GM18520 (cell line): ENCODE measurements at regions not wholly inside any gene's neighbourhood (a gene's known extent, or its start where the extent isn't known, plus 50 kb on each side); places are given as distances from the start of the nearest gene placed in this dataset.

Source experiments
- ATAC-seq: cut with Tn5 transposase; IDR thresholded peaks from one replicate; pipeline ENCODE4 v1.9.1; 2021; ENCODE audit not compliant: unreplicated experiment

GRCh38 chr13:85497652-85498051, 301.6 kb downstream of the SLITRK6 start:
- no peak for ATAC-seq

GRCh38 chr13:85492283-85492682, 306.9 kb downstream of the SLITRK6 start:
- no peak for ATAC-seq

GRCh38 chr13:85486663-85487062, 312.6 kb downstream of the SLITRK6 start:
- ATAC-seq = no peak

DNA sequence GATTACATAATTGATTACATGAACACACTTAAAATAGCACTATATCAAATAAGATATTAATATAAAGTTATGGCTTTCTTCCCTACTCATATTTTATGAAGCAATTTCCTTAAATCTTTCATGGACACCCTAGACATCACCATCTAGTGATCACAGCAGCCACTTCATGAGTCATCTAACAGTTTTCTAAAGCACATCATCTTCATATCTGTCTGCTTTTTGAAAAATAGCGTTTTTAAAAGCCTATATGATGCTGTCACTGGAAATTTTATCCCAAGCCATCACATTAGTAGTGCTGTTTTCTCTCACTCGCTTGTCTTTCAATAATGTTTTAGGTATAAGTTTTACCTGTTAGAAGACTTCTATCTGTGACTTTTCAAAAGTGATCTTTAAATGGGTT, 326.1 kb downstream of the SLITRK6 start:
- ATAC-seq = no peak

- ATAC-seq = no peak
Observed at GRCh38 chr13:85469320-85469719, 329.9 kb downstream of the SLITRK6 start.

DNA sequence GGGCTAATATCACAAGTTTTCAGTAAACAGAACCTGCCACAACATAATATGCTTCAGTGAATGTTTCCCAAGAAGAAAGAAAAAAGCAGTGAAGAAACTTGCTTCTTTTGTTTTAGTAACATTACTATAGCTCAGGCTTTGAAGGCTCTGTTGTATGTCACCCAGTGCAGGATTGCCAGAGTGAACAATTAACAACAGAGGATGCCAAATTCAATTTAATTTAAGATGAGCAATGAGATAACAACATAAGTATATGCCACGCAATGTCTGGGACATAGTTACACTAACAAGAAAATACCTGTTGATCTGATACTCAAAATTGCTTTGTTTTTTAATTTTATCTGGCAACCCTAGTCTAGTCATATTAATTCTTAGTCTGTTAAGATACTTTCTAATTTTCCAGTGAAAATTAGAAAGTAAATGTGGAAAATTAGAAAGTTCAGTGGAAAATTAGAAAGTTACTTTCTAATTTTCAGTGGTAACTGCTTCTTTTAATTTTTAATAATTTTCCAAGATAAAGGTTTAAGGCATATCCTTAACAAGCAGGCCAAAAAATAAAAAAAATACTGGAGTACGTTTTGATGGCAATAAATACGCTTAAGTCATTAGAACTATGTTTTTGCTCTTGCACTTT, 336.3 kb downstream of the SLITRK6 start:
- ATAC-seq = no peak

DNA sequence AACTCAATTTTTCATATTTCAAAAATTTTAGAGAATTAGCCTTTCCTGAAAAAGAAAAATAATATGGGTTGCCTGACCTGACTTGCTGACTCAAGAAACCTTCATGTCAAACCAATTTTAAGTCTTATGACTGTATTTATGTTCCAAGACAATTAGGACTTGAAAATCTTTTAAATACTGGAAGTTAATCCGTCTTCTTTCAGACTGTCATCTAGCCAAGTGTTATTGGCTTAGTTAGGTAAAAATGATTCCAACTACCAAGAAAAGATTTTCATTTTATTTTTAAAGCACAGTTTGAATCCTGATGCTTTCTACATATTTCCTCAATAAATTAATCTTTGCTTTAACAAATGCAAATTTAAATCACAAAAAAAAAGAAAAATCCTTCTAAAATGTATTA, 337.6 kb downstream of the SLITRK6 start:
- ATAC-seq = no peak

DNA sequence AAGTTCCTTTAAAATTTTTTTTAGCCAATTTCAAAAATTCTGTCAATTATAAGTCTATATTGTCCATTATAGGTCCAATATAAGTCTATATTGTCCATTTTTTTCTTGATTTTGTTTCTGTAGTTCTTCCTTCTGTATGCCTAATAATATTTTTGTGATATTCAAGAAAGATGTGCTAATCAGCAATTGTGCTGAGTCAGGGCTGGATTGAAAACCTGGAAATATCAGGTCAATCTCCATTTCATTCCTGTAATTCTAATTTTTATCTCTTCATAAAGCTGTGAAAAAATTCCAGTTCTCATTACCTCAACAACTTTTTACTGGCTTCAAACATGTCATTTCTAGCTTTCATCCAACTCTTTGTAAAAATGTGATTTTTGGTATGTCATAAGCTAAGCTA, 353.7 kb downstream of the SLITRK6 start:
- no peak for ATAC-seq

GRCh38 chr13:85441975-85442374, 357.2 kb downstream of the SLITRK6 start:
- no peak for ATAC-seq

DNA sequence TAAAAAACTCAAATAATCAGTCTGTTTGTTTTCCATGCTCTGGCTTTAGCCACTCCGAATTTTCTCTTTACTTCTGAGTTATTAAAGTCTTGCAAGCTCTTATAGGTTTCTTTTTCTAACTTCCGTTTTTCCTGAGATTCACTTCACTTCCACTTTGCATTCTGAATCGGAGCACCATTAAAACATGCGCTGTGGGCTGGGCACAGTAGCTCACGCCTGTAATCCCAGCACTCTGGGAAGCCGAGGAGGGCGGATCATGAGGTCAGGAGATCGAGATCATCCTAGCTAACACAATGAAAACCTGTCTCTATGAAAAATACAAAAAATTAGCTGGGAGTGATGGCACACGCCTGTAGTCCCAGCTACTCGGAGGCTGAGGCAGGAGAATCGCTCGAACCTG, 357.9 kb downstream of the SLITRK6 start:
- ATAC-seq = no peak

- no peak for ATAC-seq
Observed at GRCh38 chr13:85436029-85436428, 363.2 kb downstream of the SLITRK6 start.

- ATAC-seq = no peak
Observed at GRCh38 chr13:85434927-85435326, 364.3 kb downstream of the SLITRK6 start.

GRCh38 chr13:85432881-85433280, 366.3 kb downstream of the SLITRK6 start:
- ATAC-seq = no peak

DNA sequence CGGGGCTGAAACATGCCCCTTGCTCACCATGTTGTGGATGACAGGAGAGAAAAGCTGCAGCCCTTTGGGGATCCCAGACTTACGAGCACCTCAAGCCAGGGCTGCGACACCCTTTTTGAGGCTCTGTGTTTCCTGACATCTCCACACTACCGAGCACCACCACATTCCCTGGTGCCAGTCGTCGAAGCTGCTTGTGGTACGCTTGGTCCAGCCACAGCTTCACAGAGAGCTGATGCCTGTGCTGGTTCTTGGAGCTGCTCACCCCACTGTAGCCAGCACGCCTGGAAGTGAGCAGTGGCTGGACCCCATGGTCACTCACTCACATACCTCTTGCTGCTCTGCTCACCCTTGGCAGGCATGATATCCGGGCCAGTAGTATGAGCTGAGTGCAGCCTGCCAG, 367.5 kb downstream of the SLITRK6 start:
- ATAC-seq = no peak

- ATAC-seq = no peak
Observed at GRCh38 chr13:85430216-85430794, 368.9 kb downstream of the SLITRK6 start.

GRCh38 chr13:85427416-85427815, 371.8 kb downstream of the SLITRK6 start:
- no peak for ATAC-seq

DNA sequence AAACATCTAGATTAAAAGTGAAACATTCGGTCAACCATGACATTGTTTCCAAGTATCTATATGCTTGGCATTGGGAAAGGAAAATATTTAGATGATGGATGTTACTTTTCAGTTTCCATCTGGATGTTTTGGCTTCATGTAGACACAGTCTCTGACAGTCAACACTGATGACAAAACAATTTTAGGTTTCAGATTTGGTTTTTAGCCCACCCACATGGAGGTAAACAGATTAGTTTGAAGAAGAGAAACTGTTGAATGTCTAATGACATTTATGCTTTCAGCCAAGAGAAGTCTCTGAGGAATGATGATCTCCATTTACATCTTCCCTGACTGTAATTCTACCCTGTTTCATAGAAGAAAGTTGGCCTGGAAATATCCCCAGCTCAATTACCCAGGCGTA, 379.1 kb downstream of the SLITRK6 start:
- no peak for ATAC-seq

- no peak for ATAC-seq
Observed at GRCh38 chr13:85419611-85420010, 379.6 kb downstream of the SLITRK6 start.

- no peak for ATAC-seq
Observed at GRCh38 chr13:85417807-85418206, 381.4 kb downstream of the SLITRK6 start.

DNA sequence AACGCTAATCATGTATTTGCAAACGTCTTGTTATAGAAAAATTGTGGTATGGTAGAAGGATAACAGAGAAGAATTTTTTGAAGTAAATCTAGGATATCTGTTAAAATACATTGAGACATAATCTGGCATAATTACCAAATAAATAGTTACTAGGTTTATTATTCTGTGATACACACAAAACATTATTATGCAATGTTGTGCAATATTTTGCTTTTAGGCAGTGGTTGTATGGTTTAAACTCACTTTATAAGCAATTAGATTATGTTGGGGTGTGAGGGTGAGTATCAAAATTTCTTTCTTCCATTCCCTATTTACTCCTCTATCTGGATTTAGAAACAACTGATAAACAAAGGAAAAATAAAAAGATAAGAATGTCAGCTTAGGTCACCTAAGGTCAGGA, 385.6 kb downstream of the SLITRK6 start:
- ATAC-seq = no peak

DNA sequence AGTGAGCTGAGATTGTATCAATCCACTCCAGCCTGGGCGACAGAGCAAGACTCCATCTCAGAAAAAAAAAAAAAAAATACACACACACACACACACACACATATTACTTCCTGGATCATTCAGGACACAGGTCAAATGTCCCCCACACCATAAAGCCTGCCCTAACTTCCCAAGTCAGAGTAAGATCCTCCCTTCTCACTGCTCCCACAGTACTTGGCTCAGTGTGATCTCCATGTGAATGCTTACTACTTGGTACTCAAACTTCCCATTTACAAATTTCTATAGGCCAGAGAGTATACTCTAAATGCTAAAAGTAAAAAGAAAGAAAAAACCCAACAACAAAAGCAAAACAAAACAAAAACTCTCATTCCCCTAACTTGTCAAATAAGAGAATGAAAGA, 386.8 kb downstream of the SLITRK6 start:
- no peak for ATAC-seq

DNA sequence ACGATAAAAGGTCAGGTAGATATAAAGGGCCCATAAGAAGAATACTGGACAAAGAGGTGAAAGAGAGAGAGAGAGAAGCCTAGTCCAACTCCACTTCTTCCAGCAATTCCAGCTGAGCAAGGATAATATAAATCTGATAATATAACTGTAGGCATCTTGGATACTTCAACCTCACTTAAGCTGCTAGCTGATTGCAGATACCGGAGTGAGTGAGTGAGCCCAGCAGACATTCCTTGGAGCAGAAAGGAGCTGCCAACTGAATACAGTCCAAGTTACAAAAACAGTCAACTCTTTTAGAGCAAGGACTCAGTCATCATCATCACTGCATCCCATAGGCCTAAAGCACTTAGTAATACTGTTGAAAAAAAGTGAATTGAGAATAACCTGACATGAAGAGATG, 387.6 kb downstream of the SLITRK6 start:
- no peak for ATAC-seq

DNA sequence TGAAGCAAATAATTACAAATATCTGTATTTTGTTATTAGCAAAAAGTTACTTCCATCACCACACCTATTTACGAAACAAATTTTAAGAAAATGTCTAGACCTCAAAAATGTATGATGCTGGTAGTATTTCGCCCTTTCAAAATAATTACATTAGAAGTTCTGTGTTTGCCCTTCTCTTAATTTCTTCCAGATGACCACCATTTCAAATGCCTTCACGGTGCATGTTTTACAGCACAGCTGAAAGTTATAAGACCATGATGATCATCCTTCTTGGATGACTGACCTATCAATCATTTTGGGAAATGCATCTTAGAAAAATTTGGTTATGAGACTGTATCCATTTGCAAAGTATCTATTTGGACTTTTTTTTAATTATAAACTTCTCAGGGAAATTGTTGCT, 390.8 kb downstream of the SLITRK6 start:
- ATAC-seq = no peak
